ENCODE measurements at regions not wholly inside any gene's neighbourhood (a gene's known extent, or its start where the extent isn't known, plus 50 kb on each side); places are given as distances from the start of the nearest gene placed in this dataset.

- H3K27me3 ChIP-seq (ENCODE audit: control insufficient read depth in 2 of 2, insufficient read depth in 2 of 2, low read length in 2 of 2): no peaks in the 10 kb centered on the region
- no TSS peak for BruUV-seq (replicated peaks)
- no peak overlapping the region for H3K4me2 ChIP-seq (ENCODE audit: insufficient read depth, low read length)
- H4K20me1 ChIP-seq (replicated peaks; ENCODE audit: control insufficient read depth, extremely low read depth, insufficient read depth, low read length): no peaks in the 10 kb centered on the region
- dilution Hi-C loops (cut with MboI; ENCODE audit: extremely low pct_ligation_motif_present, low sequenced_read_pairs) (no loop called here), intact Hi-C loops (cut with micrococcal nuclease) (no loop called here)
- H3K36me3 ChIP-seq (ENCODE audit: control insufficient read depth in 2 of 2, extremely low read depth in 1 of 2, insufficient read depth in 2 of 2, low read length in 2 of 2): no peaks in the 10 kb centered on the region
- no peaks in the 10 kb centered on the region for H3K4me1 ChIP-seq (ENCODE audit: control insufficient read depth, extremely low read depth, insufficient read depth, low read length)
- no peaks in the 10 kb centered on the region for H3K79me2 ChIP-seq (ENCODE audit: control insufficient read depth, insufficient read depth, low read length)
- H3K9me3 ChIP-seq (replicated peaks; ENCODE audit: control insufficient read depth, insufficient read depth, low read length): no peaks in the 10 kb centered on the region
- ChIA-PET CTCF (no interaction called here), POLR2A (no interaction called here)
- H2AFZ ChIP-seq (ENCODE audit: low read depth, low read length): no peak overlapping the region
- DNase-seq (ENCODE audit: low read depth, low spot score) (no peak), FAIRE-seq (no peak)
- TF ChIP-seq POLR2A (IDR thresholded peaks at IDR 0.05; ENCODE audit: low read depth, low read length): no peak
- TF ChIP-seq FOS (IDR thresholded peaks at IDR 0.05; ENCODE audit: borderline replicate concordance, insufficient read depth, low read length): no peak
- TF ChIP-seq MYC (IDR thresholded peaks at IDR 0.05; ENCODE audit: low read depth, low read length): no peak
- TF ChIP-seq JUN (IDR thresholded peaks at IDR 0.05; ENCODE audit: borderline replicate concordance, insufficient read depth, insufficient read length, low read depth): no peak
- TF ChIP-seq POLR2AphosphoS5 (IDR thresholded peaks at IDR 0.05; ENCODE audit: insufficient read depth, low read depth, low read length): no peak
- TF ChIP-seq GATA2 (IDR thresholded peaks at IDR 0.05; ENCODE audit: insufficient read depth, insufficient read length, low read depth, low read length): no peak
- no peak for TF ChIP-seq EZH2 (IDR thresholded peaks at IDR 0.05; ENCODE audit: borderline replicate concordance, low read depth, low read length, severe bottlenecking)
- TF ChIP-seq, protein P1, sequence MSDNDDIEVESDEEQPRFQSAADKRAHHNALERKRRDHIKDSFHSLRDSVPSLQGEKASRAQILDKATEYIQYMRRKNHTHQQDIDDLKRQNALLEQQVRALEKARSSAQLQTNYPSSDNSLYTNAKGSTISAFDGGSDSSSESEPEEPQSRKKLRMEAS (IDR thresholded peaks at IDR 0.05; ENCODE audit: insufficient read depth, insufficient read length): no peak
- TF ChIP-seq, protein P2, sequence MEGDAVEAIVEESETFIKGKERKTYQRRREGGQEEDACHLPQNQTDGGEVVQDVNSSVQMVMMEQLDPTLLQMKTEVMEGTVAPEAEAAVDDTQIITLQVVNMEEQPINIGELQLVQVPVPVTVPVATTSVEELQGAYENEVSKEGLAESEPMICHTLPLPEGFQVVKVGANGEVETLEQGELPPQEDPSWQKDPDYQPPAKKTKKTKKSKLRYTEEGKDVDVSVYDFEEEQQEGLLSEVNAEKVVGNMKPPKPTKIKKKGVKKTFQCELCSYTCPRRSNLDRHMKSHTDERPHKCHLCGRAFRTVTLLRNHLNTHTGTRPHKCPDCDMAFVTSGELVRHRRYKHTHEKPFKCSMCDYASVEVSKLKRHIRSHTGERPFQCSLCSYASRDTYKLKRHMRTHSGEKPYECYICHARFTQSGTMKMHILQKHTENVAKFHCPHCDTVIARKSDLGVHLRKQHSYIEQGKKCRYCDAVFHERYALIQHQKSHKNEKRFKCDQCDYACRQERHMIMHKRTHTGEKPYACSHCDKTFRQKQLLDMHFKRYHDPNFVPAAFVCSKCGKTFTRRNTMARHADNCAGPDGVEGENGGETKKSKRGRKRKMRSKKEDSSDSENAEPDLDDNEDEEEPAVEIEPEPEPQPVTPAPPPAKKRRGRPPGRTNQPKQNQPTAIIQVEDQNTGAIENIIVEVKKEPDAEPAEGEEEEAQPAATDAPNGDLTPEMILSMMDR (IDR thresholded peaks at IDR 0.05; ENCODE audit: extremely low read depth in 1 of 2, insufficient read depth in 1 of 2, low read depth in 1 of 2, low read length in 2 of 2): no peak
- no peak overlapping the region for H3K27ac ChIP-seq (ENCODE audit: insufficient read depth, low read depth, low read length)
- H3K4me3 ChIP-seq (replicated peaks in 1 of 3; ENCODE audit: insufficient read depth in 1 of 3, low read depth in 1 of 3, low read length in 3 of 3): no peak overlapping the region
- no peak overlapping the region for H3K9ac ChIP-seq (replicated peaks; ENCODE audit: extremely low read depth, insufficient read depth, low read length)
- no peaks in the 10 kb centered on the region for H3K9me1 ChIP-seq (replicated peaks; ENCODE audit: control insufficient read depth, extremely low read depth, insufficient read depth, low read length)
These were observed 759.9 kb downstream of the EPHA3 start for GRCh38 chr3:89867286-89867685.

All from endothelial cell of umbilical vein (primary cell).